ENCODE measurements at regions not wholly inside any gene's neighbourhood (a gene's known extent, or its start where the extent isn't known, plus 50 kb on each side); places are given as distances from the start of the nearest gene placed in this dataset.

DNA sequence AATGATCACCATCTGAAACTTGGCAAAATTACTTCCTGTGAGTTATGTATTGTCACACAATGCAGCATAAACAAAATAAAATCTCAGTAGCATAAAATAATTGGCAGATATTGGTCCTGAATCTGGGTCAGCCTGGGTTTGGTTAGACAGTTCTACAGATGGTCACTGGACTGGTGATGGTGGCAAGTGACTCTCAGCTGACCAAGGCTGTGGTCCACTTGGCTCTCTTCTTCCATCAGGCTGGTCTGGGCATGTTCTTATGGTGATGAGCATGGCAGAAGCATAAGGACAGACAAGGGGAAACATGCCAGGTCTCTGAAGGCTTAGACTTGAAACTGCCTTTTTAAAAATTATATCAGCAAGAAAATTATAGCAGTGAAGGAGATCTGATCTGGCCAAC, 1205.0 kb upstream of the EPHA6 start:
- TF ChIP-seq GATA3 (IDR thresholded peaks at IDR 0.05; ENCODE audit: low read depth, low read length) (no peak), GATA2 (IDR thresholded peaks at IDR 0.05; ENCODE audit: low read depth, low read length) (no peak)
